ENCODE measurements at regions not wholly inside any gene's neighbourhood (a gene's known extent, or its start where the extent isn't known, plus 50 kb on each side); places are given as distances from the start of the nearest gene placed in this dataset.
"Not testable (repeated sequence)": the region's sequence is repeated elsewhere in the genome, so short reads cannot be mapped to it uniquely, and the experiment has no call there.

DNA sequence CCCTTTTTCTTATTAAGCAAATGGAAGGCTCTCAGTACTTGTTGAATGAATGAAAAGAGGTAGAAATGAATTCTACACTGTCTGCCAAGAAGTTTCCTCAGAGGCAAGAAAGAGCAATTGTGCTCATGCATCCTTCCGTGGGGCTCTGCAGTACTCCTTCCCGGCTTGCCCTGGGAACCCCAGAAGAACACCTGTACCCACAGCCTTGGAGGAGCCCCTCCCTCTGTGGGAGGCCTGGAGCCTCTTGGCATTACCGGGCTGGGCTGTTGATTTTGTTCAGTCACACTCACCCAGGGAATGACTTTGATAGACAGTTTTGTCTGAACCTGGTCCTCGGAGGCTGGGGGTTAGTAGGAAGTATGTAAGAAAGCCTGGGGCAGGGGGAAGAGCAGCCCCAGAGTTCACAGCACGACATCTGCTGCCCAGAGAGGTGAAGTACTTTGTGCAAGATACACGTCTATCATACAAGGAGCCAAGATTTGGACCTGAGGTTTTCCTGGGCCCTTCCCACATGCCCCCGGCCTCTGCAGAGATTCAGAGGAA, 134.8 kb upstream of the GDF10 start:
- Mint-ChIP-seq H3K9me3 (ENCODE audit: low read depth) (peaks cover 5% of the 10 kb centered on the region), H3K27me3 (peaks cover 13% of the 10 kb centered on the region), H3K36me3 (ENCODE audit: insufficient read depth) (no peaks in the 10 kb centered on the region), H3K4me3 (ENCODE audit: low read depth) (no peak overlapping the region), H3K4me1 (ENCODE audit: low read depth) (no peaks in the 10 kb centered on the region), H3K27ac (no peak overlapping the region)
- TF ChIP-seq, protein P1, sequence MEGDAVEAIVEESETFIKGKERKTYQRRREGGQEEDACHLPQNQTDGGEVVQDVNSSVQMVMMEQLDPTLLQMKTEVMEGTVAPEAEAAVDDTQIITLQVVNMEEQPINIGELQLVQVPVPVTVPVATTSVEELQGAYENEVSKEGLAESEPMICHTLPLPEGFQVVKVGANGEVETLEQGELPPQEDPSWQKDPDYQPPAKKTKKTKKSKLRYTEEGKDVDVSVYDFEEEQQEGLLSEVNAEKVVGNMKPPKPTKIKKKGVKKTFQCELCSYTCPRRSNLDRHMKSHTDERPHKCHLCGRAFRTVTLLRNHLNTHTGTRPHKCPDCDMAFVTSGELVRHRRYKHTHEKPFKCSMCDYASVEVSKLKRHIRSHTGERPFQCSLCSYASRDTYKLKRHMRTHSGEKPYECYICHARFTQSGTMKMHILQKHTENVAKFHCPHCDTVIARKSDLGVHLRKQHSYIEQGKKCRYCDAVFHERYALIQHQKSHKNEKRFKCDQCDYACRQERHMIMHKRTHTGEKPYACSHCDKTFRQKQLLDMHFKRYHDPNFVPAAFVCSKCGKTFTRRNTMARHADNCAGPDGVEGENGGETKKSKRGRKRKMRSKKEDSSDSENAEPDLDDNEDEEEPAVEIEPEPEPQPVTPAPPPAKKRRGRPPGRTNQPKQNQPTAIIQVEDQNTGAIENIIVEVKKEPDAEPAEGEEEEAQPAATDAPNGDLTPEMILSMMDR (IDR thresholded peaks at IDR 0.05; ENCODE audit: unreplicated experiment): no peak
- DNase-seq (ENCODE audit: low spot score, unreplicated experiment): no peak

DNA sequence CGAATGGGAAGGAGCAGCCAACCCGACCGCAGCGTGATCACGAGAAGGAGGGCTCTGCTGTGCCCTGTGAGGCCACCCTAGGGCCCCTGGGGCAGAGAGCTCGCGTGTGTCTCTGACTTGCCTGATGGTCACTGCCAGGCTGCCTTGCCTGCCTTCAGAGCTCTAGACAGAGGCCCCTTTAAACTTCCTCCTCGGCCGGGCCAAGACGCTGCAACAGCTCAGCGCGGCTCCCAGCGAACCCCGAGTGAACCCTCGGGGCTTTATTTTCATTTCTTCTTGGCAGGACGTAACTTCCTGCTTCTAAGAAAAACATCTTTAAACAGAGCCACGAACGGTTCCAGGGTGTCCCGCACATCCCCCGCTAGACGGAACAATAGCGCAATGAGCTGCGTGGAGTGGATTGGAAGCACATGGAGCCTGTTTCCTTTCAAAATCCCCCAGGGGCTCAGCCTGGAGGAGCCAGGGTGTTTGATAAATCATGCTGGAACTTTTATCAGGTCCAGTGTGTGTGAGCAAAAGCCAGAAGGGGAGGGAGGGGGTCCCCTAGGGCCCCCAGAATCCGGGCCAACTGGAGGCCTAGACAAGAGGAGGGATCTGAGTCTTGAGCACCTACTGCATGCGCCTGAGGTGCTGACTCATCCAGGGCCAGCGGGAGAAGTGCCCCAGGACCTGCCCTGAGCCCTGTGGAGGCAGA, 134.1 kb upstream of the GDF10 start:
- Mint-ChIP-seq H3K4me3 (ENCODE audit: low read depth) (no peak overlapping the region), H3K27me3 (peaks cover 12% of the 10 kb centered on the region), H3K4me1 (ENCODE audit: low read depth) (no peaks in the 10 kb centered on the region), H3K27ac (no peak overlapping the region), H3K36me3 (ENCODE audit: insufficient read depth) (no peaks in the 10 kb centered on the region), H3K9me3 (ENCODE audit: low read depth) (peaks cover 8% of the 10 kb centered on the region)
- DNase-seq (ENCODE audit: low spot score, unreplicated experiment): no peak
- TF ChIP-seq, protein P1 (IDR thresholded peaks at IDR 0.05; ENCODE audit: unreplicated experiment): no peak

- no peak overlapping the region for H3K4me3 Mint-ChIP-seq (ENCODE audit: low read depth)
- no peaks in the 10 kb centered on the region for H3K4me1 Mint-ChIP-seq (ENCODE audit: low read depth)
- no peaks in the 10 kb centered on the region for H3K36me3 Mint-ChIP-seq (ENCODE audit: insufficient read depth)
- peaks cover 7% of the 10 kb centered on the region for H3K27me3 Mint-ChIP-seq
- no peak for DNase-seq (ENCODE audit: low spot score, unreplicated experiment)
- TF ChIP-seq, protein P1 (IDR thresholded peaks at IDR 0.05; ENCODE audit: unreplicated experiment): no peak
- H3K27ac Mint-ChIP-seq: no peak overlapping the region
- peaks cover 8% of the 10 kb centered on the region for H3K9me3 Mint-ChIP-seq (ENCODE audit: low read depth)
Measured at GRCh38 chr10:47166405-47166777, 133.6 kb upstream of the GDF10 start.

DNA sequence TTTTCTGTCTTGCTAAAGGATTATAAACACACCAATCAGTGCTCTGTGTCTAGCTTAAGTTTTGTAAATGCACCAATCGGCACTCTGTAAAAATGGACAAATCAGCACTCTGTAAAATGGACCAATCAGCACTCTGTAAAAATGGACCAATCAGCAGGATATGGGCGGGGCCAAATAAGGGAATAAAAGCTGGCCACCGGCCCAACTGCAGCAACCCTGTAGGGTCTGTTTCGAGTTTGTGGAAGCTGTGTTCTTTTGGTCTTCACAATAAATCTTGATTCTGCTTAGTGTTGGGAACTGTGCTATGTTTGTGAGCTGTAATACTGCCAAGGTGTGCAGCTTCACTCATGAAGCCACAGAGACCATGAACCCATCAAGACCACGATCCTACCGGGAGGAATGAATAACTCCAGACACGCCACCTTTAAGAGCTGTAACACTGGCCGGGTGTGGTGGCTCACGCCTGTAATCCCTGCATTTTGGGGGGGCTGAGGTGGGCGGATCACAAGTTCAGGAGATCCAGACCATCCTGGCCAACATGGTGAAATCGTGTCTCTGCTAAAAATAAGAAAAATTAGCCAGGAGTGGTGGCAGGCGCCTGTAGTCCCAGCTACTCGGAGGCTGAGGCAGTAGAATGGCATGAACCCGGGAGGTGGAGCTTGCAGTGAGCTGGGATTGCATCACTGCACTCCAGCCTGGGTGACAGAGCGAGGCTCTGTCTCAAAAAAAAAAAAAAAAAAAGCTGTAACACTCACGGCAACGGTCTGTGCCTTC, 133.0 kb upstream of the GDF10 start:
- H3K9me3 Mint-ChIP-seq (ENCODE audit: low read depth); H3K27ac Mint-ChIP-seq; H3K27me3 Mint-ChIP-seq; H3K36me3 Mint-ChIP-seq (ENCODE audit: insufficient read depth); H3K4me1 Mint-ChIP-seq (ENCODE audit: low read depth); H3K4me3 Mint-ChIP-seq (ENCODE audit: low read depth); DNase-seq (ENCODE audit: low spot score, unreplicated experiment): not testable (repeated sequence)

DNA sequence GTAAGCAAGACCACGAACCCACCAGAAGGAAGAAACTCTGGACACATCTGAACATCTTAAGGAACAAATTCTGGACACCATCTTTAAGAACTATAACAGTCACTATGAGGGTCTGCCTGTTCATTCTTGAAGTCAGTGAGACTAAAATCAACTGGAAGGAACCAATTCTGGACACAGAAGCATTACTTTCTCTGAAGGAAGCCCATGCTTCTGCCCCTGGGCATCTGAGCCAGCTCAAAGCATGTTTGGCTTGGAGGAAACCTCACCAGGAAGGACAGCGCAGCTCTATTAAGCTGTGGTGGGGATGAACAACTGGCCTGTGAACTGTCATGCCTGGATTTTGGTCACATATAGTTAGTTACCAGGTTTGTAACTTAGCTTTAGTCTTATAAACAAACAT, 132.4 kb upstream of the GDF10 start:
- TF ChIP-seq, protein P1 (IDR thresholded peaks at IDR 0.05; ENCODE audit: unreplicated experiment): no peak
- Mint-ChIP-seq H3K27ac (no peak overlapping the region), H3K36me3 (ENCODE audit: insufficient read depth) (no peaks in the 10 kb centered on the region), H3K27me3 (peaks cover 5% of the 10 kb centered on the region), H3K4me1 (ENCODE audit: low read depth) (no peaks in the 10 kb centered on the region), H3K4me3 (ENCODE audit: low read depth) (no peak overlapping the region), H3K9me3 (ENCODE audit: low read depth) (peaks cover 8% of the 10 kb centered on the region)
- no peak for DNase-seq (ENCODE audit: low spot score, unreplicated experiment)

All from progenitor cell of endocrine pancreas (in vitro differentiated cells).